K562 (cell line): ENCODE measurements at regions not wholly inside any gene's neighbourhood (a gene's known extent, or its start where the extent isn't known, plus 50 kb on each side); places are given as distances from the start of the nearest gene placed in this dataset.

Source experiments
- ATAC-seq: fragments of 200-7000 bp; cut with Tn5 transposase; 3 replicates; pipeline ENCODE4 v1.9.1; 2020; ENCODE audit warnings: moderate library complexity
- BruUV-seq: library from RNA; stranded (reverse); fragments of 400-500 nt; replicated peaks from 2 replicates; lab custom pipeline; 2021; lab: Mats Ljungman, UMichigan
- CTCF ChIA-PET: fragments of 300-600 bp; formaldehyde crosslinking; extraction: SDS; loops from one replicate; lab custom pipeline; 2021; ENCODE audit warnings: low intra/inter-chr PET ratio; lab: Yijun Ruan, JAX
- POLR2A ChIA-PET: fragments of 300-600, 350-650 bp; sonication (Branson Sonifier 250); formaldehyde crosslinking; extraction: SDS; loops from one replicate; lab custom pipeline; 2021; ENCODE audit warnings: antibody characterized with exemption, inconsistent platforms; lab: Yijun Ruan, JAX
- DNase-seq, 4 experiments: peaks; one replicate each; pipeline versions ENCODE4 v3.0.0 to v3.0.0-alpha.2; 2011 to 2018; ENCODE audit warnings: low spot score in 3 of 4, mixed read lengths in 3 of 4; ENCODE audit errors: extremely low read depth in 1 of 4
- FAIRE-seq: peaks from 2 replicates; lab custom pipeline; 2011; peaks lifted over from hg19 to GRCh38; lab: Jason Lieb, UNC
- H2AFZ ChIP-seq: 2 replicates; pipeline ENCODE4 v1.6.0; 2011; ENCODE audit warnings: low read depth, low read length, control low read depth, inconsistent platforms
- H3K27ac ChIP-seq: fragments of 200-600 bp; 3 replicates; pipeline ENCODE4 v1.8.0; 2011; ENCODE audit warnings: low read depth, mild to moderate bottlenecking, control low read depth, inconsistent platforms, low read length, moderate library complexity, mixed read lengths; ENCODE audit errors: extremely low read depth
- H3K27me3 ChIP-seq, 2 experiments: fragments of 300-600 bp in 1 of 2; 2 replicates in 1 of 2; 3 replicates in 1 of 2; pipeline versions ENCODE4 v1.6.0 to v1.8.0; 2011; ENCODE audit warnings: inconsistent platforms in 2 of 2, low read length in 2 of 2, mild to moderate bottlenecking in 1 of 2, mixed read lengths in 1 of 2, moderate library complexity in 1 of 2; ENCODE audit not compliant: control insufficient read depth in 2 of 2, insufficient read depth in 2 of 2
- H3K36me3 ChIP-seq: fragments of 300-600 bp; 3 replicates; pipeline ENCODE4 v1.8.0; 2011; ENCODE audit warnings: mild to moderate bottlenecking, low read length, inconsistent platforms; ENCODE audit not compliant: control insufficient read depth, insufficient read depth
- H3K4me1 ChIP-seq, 2 experiments: fragments of 200-600 bp in 1 of 2; replicated peaks in 1 of 2; 2 replicates in 1 of 2; 3 replicates in 1 of 2; pipeline versions ENCODE4 v1.5.1 to v1.8.0; 2011; ENCODE audit warnings: inconsistent platforms in 2 of 2, low read length in 2 of 2, mild to moderate bottlenecking in 1 of 2, mixed read lengths in 1 of 2, moderate library complexity in 1 of 2; ENCODE audit not compliant: control insufficient read depth in 2 of 2, insufficient read depth in 2 of 2
- H3K4me2 ChIP-seq: 2 replicates; pipeline ENCODE4 v1.6.1; 2011; ENCODE audit warnings: low read length, control low read depth, inconsistent platforms, mixed read lengths; ENCODE audit not compliant: insufficient read depth
- H3K4me3 ChIP-seq: fragments of 200-600 bp; sonication (generic), shearing (Covaris generic); 2 replicates; pipeline ENCODE4 v1.5.1; 2016; ENCODE audit warnings: control low read depth, inconsistent platforms
- H3K79me2 ChIP-seq: fragments of 200-600 bp; 3 replicates; pipeline ENCODE4 v1.8.0; 2011; ENCODE audit warnings: low read length, inconsistent platforms; ENCODE audit not compliant: control insufficient read depth, insufficient read depth
- H3K9ac ChIP-seq, 2 experiments: 2 replicates each; pipeline versions ENCODE4 v1.6.0 to v1.6.1; 2011; ENCODE audit warnings: low read depth in 2 of 2, low read length in 2 of 2, control low read depth in 1 of 2, inconsistent platforms in 1 of 2, mild to moderate bottlenecking in 1 of 2, mixed read lengths in 1 of 2; ENCODE audit not compliant: insufficient read depth in 1 of 2
- H3K9me1 ChIP-seq: one replicate; pipeline ENCODE4 v1.6.0; 2011; ENCODE audit warnings: inconsistent platforms, mild to moderate bottlenecking, low read length, moderate library complexity; ENCODE audit not compliant: control insufficient read depth, insufficient read depth
- H3K9me3 ChIP-seq: replicated peaks from 2 replicates; pipeline ENCODE4 v1.5.1; 2011; ENCODE audit warnings: low read depth, low read length, inconsistent platforms; ENCODE audit not compliant: control insufficient read depth, insufficient read depth
- H4K20me1 ChIP-seq: replicated peaks from 2 replicates; pipeline ENCODE4 v1.6.1; 2011; ENCODE audit warnings: low read length, inconsistent platforms, mixed read lengths; ENCODE audit not compliant: control insufficient read depth, insufficient read depth
- BMI1 ChIP-seq: fragments of 150-350 bp; IDR thresholded peaks from 2 replicates; pipeline ENCODE4 v1.6.1; 2014; ENCODE audit warnings: low read length
- BRD9 ChIP-seq: fragments of 450-650 bp; IDR thresholded peaks from 2 replicates; pipeline ENCODE4 v1.6.1; 2018; ENCODE audit warnings: low read depth; ENCODE audit not compliant: partially characterized antibody
- FOXK2 ChIP-seq, 2 experiments: fragments of 450-650 bp; IDR thresholded peaks in 1 of 2; conservative IDR thresholded peaks in 1 of 2; 2 replicates each; pipeline ENCODE4 v1.6.1; 2016; ENCODE audit warnings: low read depth in 2 of 2, mild to moderate bottlenecking in 1 of 2
- KLF6 ChIP-seq: fragments of 250-450 bp; sonication (Bioruptor Pico); IDR thresholded peaks from 2 replicates; pipeline ENCODE4 v1.4.0; 2020; ENCODE audit warnings: mild to moderate bottlenecking, moderate library complexity, borderline replicate concordance
- NFATC3 ChIP-seq: fragments of 450-650 bp; IDR thresholded peaks from 2 replicates; pipeline ENCODE4 v1.6.1; 2017; ENCODE audit warnings: mild to moderate bottlenecking
- NFXL1 ChIP-seq: fragments of 450-650 bp; formaldehyde crosslinking; IDR thresholded peaks from 2 replicates; pipeline ENCODE4 v1.4.0; 2021; ENCODE audit warnings: mild to moderate bottlenecking
- NR3C1 ChIP-seq: sonication (generic); formaldehyde crosslinking; IDR thresholded peaks from 2 replicates; pipeline ENCODE4 v1.8.1; 2022; ENCODE audit warnings: missing genetic modification reagents
- POLR2H ChIP-seq: IDR thresholded peaks from 2 replicates; pipeline ENCODE4 v1.6.1; 2016; ENCODE audit warnings: missing genetic modification characterization, low read depth, mild to moderate bottlenecking, control low read depth, missing compliant biosample characterization, moderate library complexity
- RAD21 ChIP-seq, 2 experiments: fragments of 250-450 bp in 1 of 2; fragments of 450-650 bp in 1 of 2; sonication (Bioruptor Pico) in 1 of 2; formaldehyde crosslinking in 1 of 2; IDR thresholded peaks in 1 of 2; conservative IDR thresholded peaks in 1 of 2; 2 replicates each; pipeline versions ENCODE4 v1.4.0 to v1.8.0; 2020 to 2022; ENCODE audit warnings: mild to moderate bottlenecking in 2 of 2, moderate library complexity in 1 of 2
- SNIP1 ChIP-seq: fragments of 450-650 bp; IDR thresholded peaks from 2 replicates; pipeline ENCODE4 v1.7.1; 2017; ENCODE audit warnings: low read depth, mild to moderate bottlenecking
- XRCC5 ChIP-seq: fragments of 200-400 bp; formaldehyde crosslinking; IDR thresholded peaks from 2 replicates; pipeline ENCODE4 v1.6.1; 2017; ENCODE audit warnings: low read depth, mild to moderate bottlenecking, low read length
- ZBTB1 ChIP-seq: sonication (generic); formaldehyde crosslinking; IDR thresholded peaks from 2 replicates; pipeline ENCODE4 v1.8.1; 2023; ENCODE audit warnings: missing genetic modification reagents, low read depth, mild to moderate bottlenecking, borderline replicate concordance
- ZZZ3 ChIP-seq: fragments of 450-650 bp; IDR thresholded peaks from 2 replicates; pipeline ENCODE4 v1.6.1; 2016; ENCODE audit warnings: antibody characterized with exemption, mild to moderate bottlenecking, moderate library complexity
- WGBS: fragments of 100-300 bp; shearing (Covaris generic); methylation state at CpG from one replicate; pipeline ENCODE4 v1.1.6; 2016; ENCODE audit warnings: low coverage, mixed read lengths; ENCODE audit not compliant: insufficient coverage; ENCODE audit errors: missing lambda C conversion rate; 5-methylcytosine and 5-hydroxymethylcytosine counted together
- in situ Hi-C: fragments of 300-500 bp; cut with MboI; formaldehyde crosslinking; loops from 4 replicates; pipeline ENCODE4 v1.15.0; 2018; ENCODE audit warnings: inconsistent platforms, mixed read lengths
- intact Hi-C: fragments of 100-400 bp; cut with micrococcal nuclease; formaldehyde crosslinking; loops from 2 replicates; pipeline ENCODE4 v1.14.2; 2022
- TF ChIP-seq, protein P1 (sequence below): fragments of 250-450 bp; sonication (Bioruptor Pico); IDR thresholded peaks from 2 replicates; pipeline ENCODE4 v1.8.0; 2021; ENCODE audit warnings: borderline replicate concordance, mild to moderate bottlenecking, moderate library complexity; ENCODE audit not compliant: poor library complexity, severe bottlenecking
- TF ChIP-seq, protein P2 (sequence below): sonication (generic); formaldehyde crosslinking; IDR thresholded peaks from 2 replicates; pipeline ENCODE4 v1.8.0; 2023; ENCODE audit warnings: mild to moderate bottlenecking, missing genetic modification reagents
- TF ChIP-seq, protein P3 (sequence below): sonication (generic); formaldehyde crosslinking; IDR thresholded peaks from 2 replicates; pipeline ENCODE4 v1.8.0; 2022; ENCODE audit warnings: mild to moderate bottlenecking, missing genetic modification reagents
- TF ChIP-seq, protein P4 (sequence below): IDR thresholded peaks from 2 replicates; pipeline ENCODE4 v1.6.1; 2011; ENCODE audit warnings: borderline replicate concordance, low read depth, mild to moderate bottlenecking, moderate library complexity, low read length; ENCODE audit not compliant: insufficient read depth, poor library complexity, severe bottlenecking

DNA sequence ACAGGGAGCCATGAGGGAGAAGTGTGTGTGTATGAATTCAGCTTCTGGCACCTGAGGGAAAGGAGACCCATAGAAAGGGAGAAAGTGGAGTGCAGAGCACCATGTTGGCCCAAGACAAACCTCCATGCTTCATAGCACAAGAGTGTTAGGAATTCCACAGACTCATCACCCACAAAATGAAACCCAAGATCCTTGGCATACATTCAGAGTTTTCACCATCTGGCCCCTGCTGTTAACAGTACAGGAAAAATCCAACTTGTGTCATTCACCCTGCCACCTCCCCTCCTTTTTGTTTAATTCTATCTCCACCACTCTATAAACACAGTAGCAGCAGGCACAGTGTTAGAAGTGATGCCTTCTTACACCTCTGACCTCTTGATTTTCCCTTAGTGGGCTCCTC, 60.0 kb upstream of the MNS1 start (continued):
- no peak for TF ChIP-seq ZZZ3
- TF ChIP-seq, all 486 proteins: peak for 0

DNA sequence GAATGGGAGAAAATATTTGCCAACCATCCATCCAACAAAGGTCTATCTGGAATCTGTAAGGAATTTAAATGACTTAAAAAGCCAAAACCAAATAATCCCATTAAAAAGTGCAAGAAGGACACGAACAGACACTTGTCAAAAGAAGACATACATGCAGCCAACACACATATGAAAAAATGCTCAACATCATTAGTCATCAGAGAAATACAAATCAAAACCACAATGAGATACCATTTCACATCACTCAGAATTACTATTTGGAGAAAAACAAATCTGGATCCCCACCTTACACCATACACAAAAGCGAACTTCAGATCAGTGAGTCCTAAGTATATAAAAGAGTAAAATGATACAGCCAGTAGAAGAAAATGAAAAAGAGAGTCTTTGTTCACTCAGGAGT, 58.6 kb upstream of the MNS1 start:
- no peak overlapping the region for H2AFZ ChIP-seq
- no TSS peak for BruUV-seq
- POLR2A ChIA-PET = no interaction called here
- in situ Hi-C loops (no loop called here), intact Hi-C loops (no loop called here)
- H3K9me3 ChIP-seq = no peaks in the 10 kb centered on the region
- no peak overlapping the region for H3K9ac ChIP-seq
- H3K79me2 ChIP-seq = no peaks in the 10 kb centered on the region
- 0% methylated on average over 2 of the region's 2 CpGs for WGBS
- H3K9me1 ChIP-seq = no peaks in the 10 kb centered on the region
- H3K27me3 ChIP-seq = peaks cover 0 to 2% of the 10 kb centered on the region in 2 experiments; a peak in 1 of 5 replicates
- FAIRE-seq (no peak), ATAC-seq (no peak), DNase-seq (no peak)
- H3K36me3 ChIP-seq = no peaks in the 10 kb centered on the region
- no peak overlapping the region for H3K4me2 ChIP-seq
- no peak overlapping the region for H3K27ac ChIP-seq
- no peak overlapping the region for H3K4me3 ChIP-seq
- H3K4me1 ChIP-seq = no peaks in the 10 kb centered on the region
- no peaks in the 10 kb centered on the region; the same call in 1 of the 2 replicates for H4K20me1 ChIP-seq
- CTCF ChIA-PET = no interaction called here
- no peak for TF ChIP-seq BRD9
- no peak for TF ChIP-seq RAD21 (CRISPR knock-in tag; conservative IDR thresholded peaks at IDR 0.05 in 1 of 2, IDR thresholded peaks at IDR 0.05 in 1 of 2)
- no peak for TF ChIP-seq BMI1
- TF ChIP-seq FOXK2 (conservative IDR thresholded peaks at IDR 0.05 in 1 of 2, IDR thresholded peaks at IDR 0.05 in 1 of 2; ENCODE audit: low read depth in 2 of 2) = no peak
- TF ChIP-seq, protein P1, sequence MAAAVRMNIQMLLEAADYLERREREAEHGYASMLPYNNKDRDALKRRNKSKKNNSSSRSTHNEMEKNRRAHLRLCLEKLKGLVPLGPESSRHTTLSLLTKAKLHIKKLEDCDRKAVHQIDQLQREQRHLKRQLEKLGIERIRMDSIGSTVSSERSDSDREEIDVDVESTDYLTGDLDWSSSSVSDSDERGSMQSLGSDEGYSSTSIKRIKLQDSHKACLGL (CRISPR knock-in tag) = no peak
- TF ChIP-seq KLF6 (CRISPR knock-in tag) = no peak
- TF ChIP-seq NFXL1 = no peak
- TF ChIP-seq, protein P2, sequence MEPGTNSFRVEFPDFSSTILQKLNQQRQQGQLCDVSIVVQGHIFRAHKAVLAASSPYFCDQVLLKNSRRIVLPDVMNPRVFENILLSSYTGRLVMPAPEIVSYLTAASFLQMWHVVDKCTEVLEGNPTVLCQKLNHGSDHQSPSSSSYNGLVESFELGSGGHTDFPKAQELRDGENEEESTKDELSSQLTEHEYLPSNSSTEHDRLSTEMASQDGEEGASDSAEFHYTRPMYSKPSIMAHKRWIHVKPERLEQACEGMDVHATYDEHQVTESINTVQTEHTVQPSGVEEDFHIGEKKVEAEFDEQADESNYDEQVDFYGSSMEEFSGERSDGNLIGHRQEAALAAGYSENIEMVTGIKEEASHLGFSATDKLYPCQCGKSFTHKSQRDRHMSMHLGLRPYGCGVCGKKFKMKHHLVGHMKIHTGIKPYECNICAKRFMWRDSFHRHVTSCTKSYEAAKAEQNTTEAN (CRISPR knock-in tag) = no peak
- TF ChIP-seq, protein P3, sequence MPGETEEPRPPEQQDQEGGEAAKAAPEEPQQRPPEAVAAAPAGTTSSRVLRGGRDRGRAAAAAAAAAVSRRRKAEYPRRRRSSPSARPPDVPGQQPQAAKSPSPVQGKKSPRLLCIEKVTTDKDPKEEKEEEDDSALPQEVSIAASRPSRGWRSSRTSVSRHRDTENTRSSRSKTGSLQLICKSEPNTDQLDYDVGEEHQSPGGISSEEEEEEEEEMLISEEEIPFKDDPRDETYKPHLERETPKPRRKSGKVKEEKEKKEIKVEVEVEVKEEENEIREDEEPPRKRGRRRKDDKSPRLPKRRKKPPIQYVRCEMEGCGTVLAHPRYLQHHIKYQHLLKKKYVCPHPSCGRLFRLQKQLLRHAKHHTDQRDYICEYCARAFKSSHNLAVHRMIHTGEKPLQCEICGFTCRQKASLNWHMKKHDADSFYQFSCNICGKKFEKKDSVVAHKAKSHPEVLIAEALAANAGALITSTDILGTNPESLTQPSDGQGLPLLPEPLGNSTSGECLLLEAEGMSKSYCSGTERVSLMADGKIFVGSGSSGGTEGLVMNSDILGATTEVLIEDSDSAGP (CRISPR knock-in tag) = no peak
- TF ChIP-seq NFATC3 = no peak
- TF ChIP-seq ZBTB1 (CRISPR knock-in tag) = no peak
- no peak for TF ChIP-seq NR3C1 (CRISPR knock-in tag)
- no peak for TF ChIP-seq SNIP1
- TF ChIP-seq, protein P4, sequence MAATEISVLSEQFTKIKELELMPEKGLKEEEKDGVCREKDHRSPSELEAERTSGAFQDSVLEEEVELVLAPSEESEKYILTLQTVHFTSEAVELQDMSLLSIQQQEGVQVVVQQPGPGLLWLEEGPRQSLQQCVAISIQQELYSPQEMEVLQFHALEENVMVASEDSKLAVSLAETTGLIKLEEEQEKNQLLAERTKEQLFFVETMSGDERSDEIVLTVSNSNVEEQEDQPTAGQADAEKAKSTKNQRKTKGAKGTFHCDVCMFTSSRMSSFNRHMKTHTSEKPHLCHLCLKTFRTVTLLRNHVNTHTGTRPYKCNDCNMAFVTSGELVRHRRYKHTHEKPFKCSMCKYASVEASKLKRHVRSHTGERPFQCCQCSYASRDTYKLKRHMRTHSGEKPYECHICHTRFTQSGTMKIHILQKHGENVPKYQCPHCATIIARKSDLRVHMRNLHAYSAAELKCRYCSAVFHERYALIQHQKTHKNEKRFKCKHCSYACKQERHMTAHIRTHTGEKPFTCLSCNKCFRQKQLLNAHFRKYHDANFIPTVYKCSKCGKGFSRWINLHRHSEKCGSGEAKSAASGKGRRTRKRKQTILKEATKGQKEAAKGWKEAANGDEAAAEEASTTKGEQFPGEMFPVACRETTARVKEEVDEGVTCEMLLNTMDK = no peak
- TF ChIP-seq POLR2H (tag) = no peak
- no peak for TF ChIP-seq XRCC5
